Erythroblast (primary cell): ENCODE measurements at regions not wholly inside any gene's neighbourhood (a gene's known extent, or its start where the extent isn't known, plus 50 kb on each side); places are given as distances from the start of the nearest gene placed in this dataset.

Source experiments
- GATA1 ChIP-seq: IDR thresholded peaks from 2 replicates; pipeline ENCODE4 v1.6.1; 2011; ENCODE audit warnings: low read depth, mild to moderate bottlenecking, control low read depth, low read length, moderate library complexity
- POLR2A ChIP-seq: IDR thresholded peaks from 2 replicates; pipeline ENCODE4 v1.6.1; 2011; ENCODE audit warnings: mild to moderate bottlenecking, low read length

- TF ChIP-seq POLR2A (no peak), GATA1 (no peak)
Measured at GRCh38 chr1:109826930-109827349, 63.2 kb upstream of the EPS8L3 start.
